Astrocyte (in vitro differentiated cells and primary cell): ENCODE measurements at regions not wholly inside any gene's neighbourhood (a gene's known extent, or its start where the extent isn't known, plus 50 kb on each side); places are given as distances from the start of the nearest gene placed in this dataset.

Experiments used
- CTCF ChIP-seq: IDR thresholded peaks from 2 replicates; pipeline ENCODE4 v1.5.1; 2011; ENCODE audit warnings: low read depth, mild to moderate bottlenecking, inconsistent platforms, low read length, moderate library complexity; ENCODE audit not compliant: insufficient read depth
- EZH2 ChIP-seq: IDR thresholded peaks from 2 replicates; pipeline ENCODE4 v1.6.1; 2012; ENCODE audit warnings: mild to moderate bottlenecking, low read length, inconsistent platforms; ENCODE audit not compliant: insufficient read depth

- no peak for TF ChIP-seq CTCF
- no peak for TF ChIP-seq EZH2
These were observed 285.7 kb upstream of the ERCC4 start for GRCh38 chr16:13634253-13634652.
